ENCODE measurements at regions not wholly inside any gene's neighbourhood (a gene's known extent, or its start where the extent isn't known, plus 50 kb on each side); places are given as distances from the start of the nearest gene placed in this dataset.

DNA sequence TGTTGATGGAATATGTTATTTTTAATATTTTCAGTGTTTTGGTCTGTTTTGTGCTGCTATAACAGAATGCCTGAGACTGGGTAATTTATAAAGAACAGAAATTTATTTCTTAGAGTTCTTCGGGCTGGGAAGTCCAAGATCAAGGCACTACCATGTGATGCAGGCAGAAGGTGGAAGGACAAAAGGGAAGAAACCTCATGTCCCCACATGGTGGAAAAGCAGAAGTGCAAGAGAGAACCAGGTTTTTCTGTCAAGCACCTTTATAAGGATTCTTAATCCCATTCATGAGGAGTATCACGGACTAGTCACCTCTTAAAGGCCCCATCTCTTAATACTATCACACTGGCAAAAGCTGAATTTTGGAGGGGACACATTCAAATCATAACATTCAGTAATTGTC is 57.9 kb upstream of the EPHB3 start:
- TF ChIP-seq, protein P1, sequence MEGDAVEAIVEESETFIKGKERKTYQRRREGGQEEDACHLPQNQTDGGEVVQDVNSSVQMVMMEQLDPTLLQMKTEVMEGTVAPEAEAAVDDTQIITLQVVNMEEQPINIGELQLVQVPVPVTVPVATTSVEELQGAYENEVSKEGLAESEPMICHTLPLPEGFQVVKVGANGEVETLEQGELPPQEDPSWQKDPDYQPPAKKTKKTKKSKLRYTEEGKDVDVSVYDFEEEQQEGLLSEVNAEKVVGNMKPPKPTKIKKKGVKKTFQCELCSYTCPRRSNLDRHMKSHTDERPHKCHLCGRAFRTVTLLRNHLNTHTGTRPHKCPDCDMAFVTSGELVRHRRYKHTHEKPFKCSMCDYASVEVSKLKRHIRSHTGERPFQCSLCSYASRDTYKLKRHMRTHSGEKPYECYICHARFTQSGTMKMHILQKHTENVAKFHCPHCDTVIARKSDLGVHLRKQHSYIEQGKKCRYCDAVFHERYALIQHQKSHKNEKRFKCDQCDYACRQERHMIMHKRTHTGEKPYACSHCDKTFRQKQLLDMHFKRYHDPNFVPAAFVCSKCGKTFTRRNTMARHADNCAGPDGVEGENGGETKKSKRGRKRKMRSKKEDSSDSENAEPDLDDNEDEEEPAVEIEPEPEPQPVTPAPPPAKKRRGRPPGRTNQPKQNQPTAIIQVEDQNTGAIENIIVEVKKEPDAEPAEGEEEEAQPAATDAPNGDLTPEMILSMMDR (IDR thresholded peaks at IDR 0.05) = no peak
- no peak for TF ChIP-seq POLR2A (IDR thresholded peaks at IDR 0.05)
- 69 to 72% methylated on average over 2 of the region's 2 CpGs for WGBS, 2 donors
- no peak overlapping the region for H3K4me3 ChIP-seq (ENCODE audit: low read depth, poor library complexity, severe bottlenecking)
- intact Hi-C loops (cut with DNase I; ENCODE audit: low total_unique reads) = no loop called here
- no peak for DNase-seq (ENCODE audit: low spot score in 2 of 2)

DNA sequence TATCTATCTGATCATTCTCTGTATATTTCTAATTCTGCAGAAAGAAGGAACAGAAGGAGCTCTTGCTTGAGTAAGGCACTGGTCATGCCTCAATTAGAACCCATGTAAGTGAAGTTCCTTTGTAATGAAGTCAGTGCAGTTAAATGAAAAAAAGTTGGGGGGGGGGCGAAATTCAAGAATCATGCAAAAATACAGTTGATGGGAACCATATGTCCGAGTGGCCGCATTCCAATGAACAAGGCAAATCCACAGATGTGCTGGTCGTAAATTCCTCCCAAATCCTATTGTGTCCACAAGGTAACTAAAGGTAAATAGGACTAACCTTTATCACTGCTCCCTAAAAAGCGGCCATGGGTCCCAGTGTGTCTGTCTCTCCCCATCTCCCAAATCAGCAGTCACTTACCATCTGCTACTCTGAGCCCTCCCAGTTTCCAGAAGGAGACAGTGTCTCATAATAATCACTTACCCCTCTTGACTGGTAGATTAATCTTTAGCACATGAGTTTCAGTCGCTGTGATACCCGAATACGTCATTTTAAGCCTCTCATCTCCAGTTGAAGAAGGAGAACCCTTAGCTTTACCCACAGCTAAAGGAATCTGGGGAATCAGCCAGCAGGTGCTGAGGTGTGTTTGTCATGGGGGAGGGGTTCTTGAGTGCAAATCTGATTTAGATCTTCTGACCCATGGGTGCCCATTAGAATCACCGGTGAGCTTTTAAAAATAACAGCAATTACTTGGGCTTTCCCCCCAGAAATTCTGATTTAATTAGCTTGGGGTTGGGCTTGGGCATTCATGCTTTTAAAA is 56.3 kb upstream of the EPHB3 start:
- TF ChIP-seq, protein P1 (IDR thresholded peaks at IDR 0.05) = no peak
- TF ChIP-seq POLR2A (IDR thresholded peaks at IDR 0.05) = no peak
- WGBS, 2 donors = 47 to 57% methylated on average over 9 of the region's 9 CpGs
- intact Hi-C loops (cut with DNase I; ENCODE audit: low total_unique reads) = no loop called here
- H3K4me3 ChIP-seq (ENCODE audit: low read depth, poor library complexity, severe bottlenecking) = no peak overlapping the region
- DNase-seq (ENCODE audit: low spot score in 2 of 2) = no peak

DNA sequence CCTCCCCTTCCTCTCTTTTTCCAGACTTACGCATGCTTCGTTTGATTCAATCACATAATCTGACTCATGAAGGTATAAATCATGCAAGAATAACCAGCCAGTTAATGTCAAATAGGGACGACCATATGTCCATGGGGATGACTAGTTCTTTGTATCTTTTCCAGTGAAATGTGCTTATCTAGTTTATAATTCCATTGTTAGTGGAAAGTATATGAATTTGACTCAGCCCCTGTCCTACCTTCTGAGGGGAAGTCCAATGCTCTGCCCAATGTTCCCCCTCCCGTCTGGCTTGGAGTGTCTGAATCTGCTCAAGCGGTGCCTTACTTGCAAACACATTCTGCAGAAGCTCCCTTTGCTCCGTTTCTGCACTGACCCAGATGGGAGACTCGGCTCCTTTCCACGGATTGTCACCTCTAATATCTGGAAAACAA is 55.0 kb upstream of the EPHB3 start:
- intact Hi-C loops (cut with DNase I; ENCODE audit: low total_unique reads) = no loop called here
- no peak for TF ChIP-seq POLR2A (IDR thresholded peaks at IDR 0.05)
- TF ChIP-seq, protein P1 (IDR thresholded peaks at IDR 0.05) = no peak

DNA sequence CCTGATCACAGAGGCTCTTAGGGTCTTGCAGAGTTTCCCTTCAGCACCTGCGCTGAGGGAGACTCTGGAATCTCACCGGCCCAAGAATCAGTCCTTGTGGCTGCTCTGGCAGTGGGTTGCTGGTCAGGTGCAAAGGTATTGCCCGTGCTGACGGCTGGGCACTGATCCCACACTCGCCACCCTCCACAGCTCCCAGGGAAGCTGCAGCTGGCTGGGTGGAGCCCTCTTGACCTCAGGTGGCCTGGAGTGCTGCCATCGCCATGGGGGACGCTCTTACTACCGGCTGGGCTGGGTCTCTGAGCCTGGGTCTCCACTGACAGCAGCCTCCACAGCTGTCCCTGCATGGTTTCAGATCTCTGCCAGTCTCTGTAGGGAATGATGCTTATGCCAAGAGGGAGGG is 52.6 kb upstream of the EPHB3 start:
- intact Hi-C loops (cut with DNase I; ENCODE audit: low total_unique reads) = no loop called here
- WGBS, 2 donors = 63 to 66% methylated on average over 6 to 7 of the region's 8 CpGs
- no peak for DNase-seq (ENCODE audit: low spot score in 2 of 2)
- TF ChIP-seq POLR2A (IDR thresholded peaks at IDR 0.05) = no peak
- TF ChIP-seq, protein P1 (IDR thresholded peaks at IDR 0.05) = no peak
- H3K4me3 ChIP-seq (ENCODE audit: low read depth, poor library complexity, severe bottlenecking) = no peak overlapping the region

More for the DNA sequence above, 55.0 kb upstream of the EPHB3 start:
- WGBS, 2 donors = 51 to 53% methylated on average over 8 of the region's 8 CpGs
- no peak overlapping the region for H3K4me3 ChIP-seq (ENCODE audit: low read depth, poor library complexity, severe bottlenecking)
- no peak for DNase-seq (ENCODE audit: low spot score in 2 of 2)

DNA sequence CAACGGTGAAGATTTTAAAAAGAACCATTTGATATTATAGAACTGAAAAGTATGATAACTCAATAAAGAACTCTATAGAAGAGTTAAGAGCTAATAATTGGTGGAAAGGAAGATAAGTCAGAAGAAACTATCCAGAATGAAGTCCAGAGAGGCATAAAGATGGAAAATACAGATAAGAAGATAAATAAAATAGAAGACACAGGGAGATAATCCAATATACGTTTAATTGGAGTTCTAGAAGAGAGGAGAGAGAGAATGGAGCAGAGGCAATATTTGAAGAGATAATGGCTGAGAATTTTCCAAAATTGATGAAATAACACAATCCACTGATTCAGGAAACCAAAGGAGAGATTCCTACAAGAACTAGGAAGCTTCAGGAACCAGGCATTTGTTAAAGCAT is 49.8 kb upstream of the EPHB3 start:
- TF ChIP-seq, protein P1 (IDR thresholded peaks at IDR 0.05) = no peak
- no peak for TF ChIP-seq POLR2A (IDR thresholded peaks at IDR 0.05)
- intact Hi-C loops (cut with DNase I; ENCODE audit: low total_unique reads) = no loop called here
- WGBS, 2 donors = 85 to 99% methylated on average over 2 of the region's 2 CpGs
- no peak overlapping the region for H3K4me3 ChIP-seq (ENCODE audit: low read depth, poor library complexity, severe bottlenecking)
- DNase-seq (ENCODE audit: low spot score in 2 of 2) = no peak
